SK-N-MC (cell line): ENCODE measurements at regions not wholly inside any gene's neighbourhood (a gene's known extent, or its start where the extent isn't known, plus 50 kb on each side); places are given as distances from the start of the nearest gene placed in this dataset.

Experiments
- EZH2 ChIP-seq: fragments of 200-600 bp; sonication (generic); IDR thresholded peaks from one replicate; pipeline ENCODE4 v1.6.1; 2017; ENCODE audit warnings: antibody characterized with exemption
- POLR2AphosphoS5 ChIP-seq: IDR thresholded peaks from 2 replicates; pipeline ENCODE4 v1.6.1; 2012; ENCODE audit warnings: mild to moderate bottlenecking, low read depth, low read length, borderline replicate concordance

DNA sequence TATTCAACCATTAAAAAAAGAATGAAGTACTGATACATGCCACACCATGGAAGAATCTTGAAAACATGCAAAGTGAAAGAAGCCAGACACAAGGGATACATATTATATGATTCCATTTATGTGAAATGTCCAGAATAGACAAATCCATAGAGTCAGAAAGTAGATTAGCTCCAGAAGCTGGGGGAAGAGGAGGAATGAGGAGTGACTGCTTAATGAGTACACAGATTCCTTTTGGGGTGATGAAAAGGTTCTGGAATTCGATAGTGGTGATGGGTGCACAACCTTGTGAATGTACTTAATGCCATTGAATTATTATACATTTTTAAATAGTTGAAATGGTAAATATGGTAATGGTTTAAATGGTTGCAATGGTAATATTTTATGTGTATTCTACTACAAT is 90.6 kb upstream of the SPATA12 start:
- TF ChIP-seq POLR2AphosphoS5 = no peak
- no peak for TF ChIP-seq EZH2
